IMR-90 (cell line): ENCODE measurements at regions not wholly inside any gene's neighbourhood (a gene's known extent, or its start where the extent isn't known, plus 50 kb on each side); places are given as distances from the start of the nearest gene placed in this dataset.
A peak's percentile ranks its signal among the peaks of the same experiment; 100 is the strongest.

Experiments
- ATAC-seq: fragments of 200-7000 bp; cut with Tn5 transposase; 2 replicates; pipeline ENCODE4 v1.9.1; 2020; ENCODE audit warnings: low read depth, mild to moderate bottlenecking, moderate library complexity
- BruUV-seq: library from RNA; stranded (reverse); fragments of 400-500 nt; replicated peaks from 2 replicates; lab custom pipeline; 2021; lab: Mats Ljungman, UMichigan
- CTCF ChIA-PET: fragments of 300-600 bp; formaldehyde crosslinking; extraction: SDS; loops from one replicate; lab custom pipeline; 2021; ENCODE audit warnings: antibody characterized with exemption; lab: Yijun Ruan, JAX
- POLR2A ChIA-PET: fragments of 300-600 bp; sonication (Branson Sonifier 250); formaldehyde crosslinking; loops from one replicate; lab custom pipeline; 2022; ENCODE audit warnings: antibody characterized with exemption; ENCODE audit not compliant: unreplicated experiment; lab: Charles Lee
- DNase-seq: peaks from one replicate; pipeline ENCODE4 v3.0.0; 2013
- H2AFZ ChIP-seq: replicated peaks from 2 replicates; pipeline ENCODE3; 2013; ENCODE audit warnings: low read length, mild to moderate bottlenecking; ENCODE audit not compliant: poor library complexity
- H2AK5ac ChIP-seq: 2 replicates; pipeline ENCODE4 v1.6.1; 2013; ENCODE audit warnings: low read depth, low read length, inconsistent platforms
- H2AK9ac ChIP-seq: replicated peaks from 2 replicates; pipeline ENCODE3; 2013; ENCODE audit warnings: mild to moderate bottlenecking, low read depth, low read length, moderate library complexity; ENCODE audit not compliant: poor library complexity
- H2BK120ac ChIP-seq: 2 replicates; pipeline ENCODE4 v1.6.1; 2013; ENCODE audit warnings: low read depth, low read length, inconsistent platforms
- H2BK15ac ChIP-seq: 3 replicates; pipeline ENCODE4 v1.6.1; 2013; ENCODE audit warnings: low read depth, low read length, inconsistent platforms
- H2BK20ac ChIP-seq: 2 replicates; pipeline ENCODE4 v1.6.1; 2013; ENCODE audit warnings: low read depth, mild to moderate bottlenecking, inconsistent platforms, low read length, moderate library complexity
- H2BK5ac ChIP-seq: 2 replicates; pipeline ENCODE4 v1.6.1; 2013; ENCODE audit warnings: mild to moderate bottlenecking, low read depth, low read length, inconsistent platforms; ENCODE audit not compliant: poor library complexity, severe bottlenecking
- H3K14ac ChIP-seq: replicated peaks from 2 replicates; pipeline ENCODE4 v1.6.1; 2013; ENCODE audit warnings: low read depth, low read length, inconsistent platforms
- H3K18ac ChIP-seq: 2 replicates; pipeline ENCODE4 v1.6.1; 2013; ENCODE audit warnings: low read depth, low read length, control low read depth
- H3K23ac ChIP-seq: 2 replicates; pipeline ENCODE4 v1.6.1; 2013; ENCODE audit warnings: low read depth, low read length, inconsistent platforms
- H3K27ac ChIP-seq: 2 replicates; pipeline ENCODE4 v1.5.1; 2013; ENCODE audit warnings: mild to moderate bottlenecking, control low read depth, low read length; ENCODE audit not compliant: insufficient read depth
- H3K27me3 ChIP-seq: 2 replicates; pipeline ENCODE4 v1.6.1; 2013; ENCODE audit warnings: low read length; ENCODE audit not compliant: control insufficient read depth, insufficient read depth
- H3K36me3 ChIP-seq: 2 replicates; pipeline ENCODE4 v1.6.1; 2013; ENCODE audit warnings: low read length, mixed read lengths; ENCODE audit not compliant: control insufficient read depth, insufficient read depth
- H3K4ac ChIP-seq: 2 replicates; pipeline ENCODE4 v1.6.1; 2013; ENCODE audit warnings: low read depth, low read length, inconsistent platforms
- H3K4me1 ChIP-seq: 2 replicates; pipeline ENCODE4 v1.6.1; 2013; ENCODE audit warnings: low read length, mixed read lengths; ENCODE audit not compliant: control insufficient read depth, insufficient read depth
- H3K4me2 ChIP-seq: 2 replicates; pipeline ENCODE4 v1.6.1; 2013; ENCODE audit warnings: low read depth, mild to moderate bottlenecking, control low read depth, low read length, moderate library complexity
- H3K4me3 ChIP-seq: 2 replicates; pipeline ENCODE4 v1.5.1; 2013; ENCODE audit warnings: low read depth, mild to moderate bottlenecking, control low read depth, low read length, moderate library complexity; ENCODE audit not compliant: insufficient read depth
- H3K56ac ChIP-seq: 2 replicates; pipeline ENCODE4 v1.6.1; 2013; ENCODE audit warnings: low read length, inconsistent platforms; ENCODE audit not compliant: insufficient read depth; ENCODE audit errors: extremely low read depth
- H3K79me1 ChIP-seq, 2 experiments: 2 replicates each; pipeline ENCODE4 v1.6.1; 2013; ENCODE audit warnings: low read length in 2 of 2, inconsistent platforms in 1 of 2, low read depth in 1 of 2
- H3K9ac ChIP-seq: 2 replicates; pipeline ENCODE4 v1.6.1; 2013; ENCODE audit warnings: low read depth, low read length, control low read depth
- H3K9me1 ChIP-seq: 2 replicates; pipeline ENCODE4 v1.6.1; 2013; ENCODE audit warnings: low read length, inconsistent platforms; ENCODE audit not compliant: insufficient read depth
- H3K9me3 ChIP-seq: 2 replicates; pipeline ENCODE4 v1.6.1; 2013; ENCODE audit warnings: low read length; ENCODE audit not compliant: control insufficient read depth, insufficient read depth
- H4K20me1 ChIP-seq: 2 replicates; pipeline ENCODE4 v1.6.1; 2013; ENCODE audit warnings: low read length, inconsistent platforms; ENCODE audit not compliant: insufficient read depth
- H4K5ac ChIP-seq: 2 replicates; pipeline ENCODE4 v1.6.1; 2013; ENCODE audit warnings: mild to moderate bottlenecking, low read depth, low read length, control low read depth
- H4K8ac ChIP-seq, 2 experiments: 2 replicates each; pipeline ENCODE4 v1.6.1; 2013; ENCODE audit warnings: low read depth in 2 of 2, low read length in 2 of 2, control low read depth in 1 of 2, inconsistent platforms in 1 of 2
- H4K91ac ChIP-seq: 2 replicates; pipeline ENCODE4 v1.6.1; 2013; ENCODE audit warnings: low read depth, low read length, inconsistent platforms; ENCODE audit not compliant: insufficient read depth
- CHD1 ChIP-seq: IDR thresholded peaks from 2 replicates; pipeline ENCODE4 v1.6.1; 2012; ENCODE audit warnings: low read depth, low read length, improper control_type of control experiment
- MAFK ChIP-seq: IDR thresholded peaks from 2 replicates; pipeline ENCODE4 v1.6.1; 2012; ENCODE audit warnings: low read depth, low read length, improper control_type of control experiment
- MXI1 ChIP-seq: IDR thresholded peaks from 2 replicates; pipeline ENCODE4 v1.6.1; 2012; ENCODE audit warnings: low read depth, mild to moderate bottlenecking, low read length, moderate library complexity, borderline replicate concordance
- NFE2L2 ChIP-seq: fragments of 150-350 bp; IDR thresholded peaks from 2 replicates; pipeline ENCODE4 v1.6.1; 2016; ENCODE audit warnings: low read depth, mild to moderate bottlenecking, low read length
- POLR2A ChIP-seq: IDR thresholded peaks from 2 replicates; pipeline ENCODE4 v1.6.1; 2012; ENCODE audit warnings: mild to moderate bottlenecking, low read depth, low read length
- RFX5 ChIP-seq: IDR thresholded peaks from 2 replicates; pipeline ENCODE4 v1.8.0; 2012; ENCODE audit warnings: low read depth, mild to moderate bottlenecking, low read length, moderate library complexity
- dilution Hi-C: fragments of 300-500 bp; cut with HindIII; formaldehyde crosslinking; loops from one replicate; pipeline ENCODE4 v1.14.3; 2018; ENCODE audit warnings: low sequenced_read_pairs; ENCODE audit not compliant: unreplicated experiment
- in situ Hi-C: fragments of 300-500 bp; cut with MboI; formaldehyde crosslinking; loops from 3 replicates; pipeline ENCODE4 v1.14.3; 2019; ENCODE audit warnings: low sequenced_read_pairs, inconsistent platforms, mixed read lengths
- intact Hi-C: fragments of 100-400 bp; cut with micrococcal nuclease; formaldehyde crosslinking; loops from 2 replicates; pipeline ENCODE4 v1.10.0; 2022
- TF ChIP-seq, protein P1 (sequence below): conservative IDR thresholded peaks from 2 replicates; pipeline ENCODE4 v1.5.1; 2012; ENCODE audit warnings: mild to moderate bottlenecking, low read depth, low read length, improper control_type of control experiment

DNA sequence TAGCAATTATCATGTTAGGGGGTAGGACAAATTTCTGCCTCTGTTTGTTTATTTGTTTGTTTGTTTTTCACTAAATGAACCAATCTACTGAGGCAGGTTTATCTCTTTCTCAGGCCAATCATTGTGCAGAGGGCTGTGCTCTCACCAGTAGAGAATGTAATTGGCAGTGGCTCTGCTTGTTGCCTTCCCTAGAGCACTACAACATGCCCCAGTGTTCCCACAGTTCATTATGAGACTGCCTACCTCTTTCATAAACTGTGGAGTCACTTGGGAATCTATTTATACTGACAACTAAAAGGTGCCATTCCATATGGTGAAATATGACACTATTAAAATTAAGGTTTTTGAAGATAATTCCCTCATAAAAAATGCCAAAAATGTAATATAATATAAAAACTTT lies 196.3 kb upstream of the ALCAM start:
- no peak for TF ChIP-seq MAFK
- no peak for TF ChIP-seq RFX5
- TF ChIP-seq, protein P1, sequence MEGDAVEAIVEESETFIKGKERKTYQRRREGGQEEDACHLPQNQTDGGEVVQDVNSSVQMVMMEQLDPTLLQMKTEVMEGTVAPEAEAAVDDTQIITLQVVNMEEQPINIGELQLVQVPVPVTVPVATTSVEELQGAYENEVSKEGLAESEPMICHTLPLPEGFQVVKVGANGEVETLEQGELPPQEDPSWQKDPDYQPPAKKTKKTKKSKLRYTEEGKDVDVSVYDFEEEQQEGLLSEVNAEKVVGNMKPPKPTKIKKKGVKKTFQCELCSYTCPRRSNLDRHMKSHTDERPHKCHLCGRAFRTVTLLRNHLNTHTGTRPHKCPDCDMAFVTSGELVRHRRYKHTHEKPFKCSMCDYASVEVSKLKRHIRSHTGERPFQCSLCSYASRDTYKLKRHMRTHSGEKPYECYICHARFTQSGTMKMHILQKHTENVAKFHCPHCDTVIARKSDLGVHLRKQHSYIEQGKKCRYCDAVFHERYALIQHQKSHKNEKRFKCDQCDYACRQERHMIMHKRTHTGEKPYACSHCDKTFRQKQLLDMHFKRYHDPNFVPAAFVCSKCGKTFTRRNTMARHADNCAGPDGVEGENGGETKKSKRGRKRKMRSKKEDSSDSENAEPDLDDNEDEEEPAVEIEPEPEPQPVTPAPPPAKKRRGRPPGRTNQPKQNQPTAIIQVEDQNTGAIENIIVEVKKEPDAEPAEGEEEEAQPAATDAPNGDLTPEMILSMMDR: no peak
- TF ChIP-seq NFE2L2: no peak
- no peak for TF ChIP-seq POLR2A
- TF ChIP-seq CHD1: no peak
- TF ChIP-seq MXI1: no peak
- H3K9ac ChIP-seq: no peak overlapping the region
- no peak overlapping the region for H3K56ac ChIP-seq
- H3K36me3 ChIP-seq: no peaks in the 10 kb centered on the region
- H4K5ac ChIP-seq: no peak overlapping the region
- H3K4ac ChIP-seq: no peak overlapping the region
- H3K9me1 ChIP-seq: peaks cover 7% of the 10 kb centered on the region
- no peaks in the 10 kb centered on the region for H3K9me3 ChIP-seq
- DNase-seq (no peak), ATAC-seq (no peak)
- in situ Hi-C loops (no loop called here), intact Hi-C loops (no loop called here), dilution Hi-C loops (no loop called here)
- H3K79me1 ChIP-seq: no peaks in the 10 kb centered on the region
- H2AFZ ChIP-seq: no peak overlapping the region
- peaks cover 4% of the 10 kb centered on the region for H3K4me1 ChIP-seq
- no peak overlapping the region for H2BK20ac ChIP-seq
- H3K27me3 ChIP-seq: no peaks in the 10 kb centered on the region
- H4K8ac ChIP-seq: no peak overlapping the region
- no peak overlapping the region for H3K4me3 ChIP-seq
- ChIA-PET CTCF (no interaction called here), POLR2A (no interaction called here)
- no peak overlapping the region for H3K18ac ChIP-seq
- H2BK120ac ChIP-seq: no peak overlapping the region
- H2BK15ac ChIP-seq: peak overlapping the region; percentile 41; the same call in 1 of the 3 replicates
- H2AK9ac ChIP-seq: no peak overlapping the region
- H4K20me1 ChIP-seq: no peaks in the 10 kb centered on the region
- no peak overlapping the region for H2AK5ac ChIP-seq
- H3K27ac ChIP-seq: no peak overlapping the region
- H4K91ac ChIP-seq: no peak overlapping the region
- BruUV-seq: no TSS peak
- H3K4me2 ChIP-seq: no peak overlapping the region
- no peak overlapping the region for H3K23ac ChIP-seq
- no peak overlapping the region; the same call in 1 of the 2 replicates for H3K14ac ChIP-seq
- no peak overlapping the region for H2BK5ac ChIP-seq
